HG03565 (cell line): ENCODE measurements at regions not wholly inside any gene's neighbourhood (a gene's known extent, or its start where the extent isn't known, plus 50 kb on each side); places are given as distances from the start of the nearest gene placed in this dataset.

Experiments used
- ATAC-seq: cut with Tn5 transposase; IDR thresholded peaks from one replicate; pipeline ENCODE4 v1.9.1; 2021; ENCODE audit warnings: mild to moderate bottlenecking, moderate library complexity; ENCODE audit not compliant: unreplicated experiment

DNA sequence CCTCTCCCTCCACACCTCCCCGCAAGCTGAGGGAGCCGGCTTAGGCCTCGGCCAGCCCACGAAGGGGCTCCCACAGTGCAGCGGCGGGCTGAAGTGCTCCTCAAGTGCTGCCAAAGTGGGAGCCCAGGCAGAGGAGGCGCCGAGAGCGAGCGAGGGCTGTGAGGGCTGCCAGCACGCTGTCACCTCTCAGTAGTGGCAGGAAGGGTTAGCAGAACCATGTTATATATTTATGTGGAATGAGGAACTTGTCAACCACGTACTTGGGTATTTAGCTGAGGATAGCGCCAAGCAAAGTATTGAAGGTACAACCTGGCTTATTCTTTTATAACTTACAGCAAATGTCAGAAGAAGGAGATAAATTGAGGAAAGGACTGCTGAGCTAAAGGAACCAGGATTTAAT lies 144.1 kb upstream of the MGAT5 start:
- ATAC-seq, result no peak

DNA sequence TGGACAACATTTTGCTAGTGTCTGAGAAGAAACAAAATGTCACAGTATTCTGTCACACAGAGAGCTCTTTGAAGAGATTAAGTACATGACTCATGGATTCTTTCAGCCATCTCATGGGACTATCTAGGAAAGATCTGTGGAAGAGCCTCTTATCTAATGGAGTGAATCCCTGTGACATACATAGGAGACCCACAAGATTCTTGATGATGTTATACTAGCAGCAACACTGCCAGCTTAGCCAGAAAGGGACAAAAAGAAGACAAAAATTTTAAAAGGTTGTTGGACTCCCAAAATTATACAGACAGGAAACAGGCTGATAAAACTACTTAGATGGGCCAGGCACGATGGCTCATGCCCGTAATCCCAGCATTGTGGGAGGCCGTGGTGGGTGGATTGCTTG lies 143.3 kb upstream of the MGAT5 start:
- no peak for ATAC-seq

GRCh38 chr2:134117676-134118075 lies 136.2 kb upstream of the MGAT5 start:
- no peak for ATAC-seq

GRCh38 chr2:134118279-134119116 lies 135.4 kb upstream of the MGAT5 start:
- peak; percentile 44 for ATAC-seq

DNA sequence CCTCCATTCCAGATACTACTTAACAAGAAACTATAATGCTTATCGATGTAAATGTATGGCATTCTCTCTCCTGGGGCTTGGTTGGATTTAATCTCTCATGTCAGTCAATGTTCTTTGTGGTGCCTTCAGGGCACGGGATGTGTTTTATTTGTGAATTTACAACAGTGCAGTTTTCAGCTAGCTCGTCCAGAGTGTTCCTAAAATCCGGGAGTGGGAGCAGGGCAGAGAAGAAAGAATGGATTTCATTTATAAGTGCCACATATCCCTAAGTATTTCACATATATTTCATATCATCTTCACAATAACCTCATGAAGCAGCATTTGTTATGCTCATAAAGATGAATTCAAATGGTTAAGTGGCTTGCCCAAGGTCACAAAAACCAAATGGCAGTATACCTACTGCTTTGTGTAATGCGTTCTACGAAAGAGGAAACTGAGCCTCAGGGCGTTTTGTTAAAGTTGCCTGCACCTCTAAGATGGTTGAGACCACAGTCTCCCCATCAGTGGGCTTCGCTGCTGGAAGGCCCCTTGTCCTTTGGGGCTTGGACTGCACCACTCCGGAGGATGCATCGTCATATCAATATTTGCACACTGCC lies 134.7 kb upstream of the MGAT5 start:
- ATAC-seq, result peak; percentile 4

DNA sequence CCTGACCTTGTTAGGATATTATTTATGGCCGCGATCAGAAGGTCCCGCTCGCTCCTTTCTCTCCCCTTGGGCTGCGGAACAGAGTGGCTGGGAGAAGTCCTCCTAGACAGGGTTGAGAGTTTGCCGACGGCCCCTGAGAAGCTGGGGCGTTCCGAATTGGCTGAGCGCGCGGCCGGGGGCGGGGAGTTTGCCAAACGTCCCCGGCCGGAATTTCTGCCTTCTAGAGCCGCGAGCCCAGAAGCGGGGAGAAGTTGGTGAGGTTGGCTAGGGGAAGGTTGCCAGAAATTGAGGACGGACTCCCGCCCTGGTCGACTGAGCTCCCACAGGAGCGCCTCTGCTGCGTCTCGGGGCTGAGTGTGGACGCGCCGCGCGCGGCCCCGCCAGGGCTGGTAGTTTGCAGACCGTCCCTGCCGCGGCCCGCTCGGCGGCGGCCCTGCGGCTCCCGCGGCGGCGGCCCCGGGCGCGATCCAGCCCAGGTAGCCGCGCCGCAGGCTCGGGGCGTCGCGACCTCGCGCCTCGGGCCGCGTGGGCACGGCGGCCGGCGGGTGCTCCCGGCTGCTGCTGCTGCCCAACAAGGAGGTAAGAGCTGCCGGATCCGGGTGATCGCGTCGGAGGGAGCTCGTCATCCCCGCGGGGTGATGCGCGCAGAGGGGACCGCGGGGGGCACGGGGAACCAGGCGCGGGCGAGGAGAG lies 134.0 kb upstream of the MGAT5 start:
- ATAC-seq, result peak; percentile 39

DNA sequence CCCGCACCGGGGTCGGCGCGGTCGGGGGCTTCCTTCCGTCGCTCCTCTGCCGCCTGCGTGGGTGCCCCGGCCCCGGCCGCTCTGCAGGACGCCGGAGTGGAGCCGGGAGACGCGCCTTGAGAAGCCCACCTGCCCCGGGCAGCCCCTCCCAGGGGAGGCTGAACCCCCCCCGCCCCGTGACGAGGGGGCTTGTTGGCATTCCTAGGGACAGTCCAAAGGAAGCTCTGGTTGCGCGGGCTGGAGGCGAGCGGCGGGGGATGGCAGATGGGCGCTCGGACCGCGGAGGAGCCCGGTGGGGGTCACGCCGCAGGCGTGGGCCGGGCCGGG lies 133.5 kb upstream of the MGAT5 start:
- ATAC-seq, result no peak

DNA sequence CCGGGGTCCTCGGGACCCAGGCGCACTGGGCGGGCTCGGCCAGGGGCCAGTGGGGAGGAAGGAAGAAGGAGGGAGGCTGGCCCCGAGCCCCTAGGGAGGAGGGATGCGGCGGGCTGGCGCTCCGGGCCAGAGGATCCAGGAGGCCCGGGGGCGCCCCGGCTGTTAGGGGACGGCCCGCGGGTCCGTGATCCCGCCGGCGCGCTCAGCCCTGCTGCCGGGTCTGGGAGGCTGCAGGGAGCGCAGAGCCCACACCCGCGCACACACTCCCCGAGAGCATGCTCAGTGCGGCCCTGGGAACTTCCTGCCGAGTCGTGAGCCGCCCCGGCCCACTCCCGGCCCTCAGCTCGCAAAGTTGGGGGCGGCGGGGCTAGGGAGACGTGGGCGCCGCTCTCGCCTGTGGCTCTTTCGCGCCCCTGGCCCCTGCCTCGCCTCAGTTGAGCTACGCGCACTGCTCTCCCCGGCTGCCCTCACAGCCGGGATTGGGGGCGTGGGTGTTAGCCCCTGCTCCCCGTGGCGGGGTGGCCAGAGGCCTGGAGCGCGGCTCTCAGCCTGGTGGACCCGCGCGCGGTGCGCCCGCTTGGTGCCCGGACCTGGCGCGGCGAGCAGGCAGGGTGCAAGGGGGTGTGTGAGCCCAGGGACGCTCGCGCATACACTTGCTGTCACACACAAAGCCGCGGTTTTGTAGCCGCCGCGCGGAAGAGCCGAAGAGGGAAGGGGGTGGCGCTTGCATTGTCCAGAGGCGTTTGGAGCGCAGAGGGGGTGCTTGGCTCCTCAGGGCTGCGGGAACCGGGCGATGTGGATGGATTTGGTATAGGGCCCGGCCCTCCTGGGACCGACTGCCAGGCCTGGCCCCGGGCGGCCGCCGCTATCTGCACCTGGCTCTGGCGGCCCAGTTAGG lies 132.9 kb upstream of the MGAT5 start:
- peak; percentile 27 for ATAC-seq

DNA sequence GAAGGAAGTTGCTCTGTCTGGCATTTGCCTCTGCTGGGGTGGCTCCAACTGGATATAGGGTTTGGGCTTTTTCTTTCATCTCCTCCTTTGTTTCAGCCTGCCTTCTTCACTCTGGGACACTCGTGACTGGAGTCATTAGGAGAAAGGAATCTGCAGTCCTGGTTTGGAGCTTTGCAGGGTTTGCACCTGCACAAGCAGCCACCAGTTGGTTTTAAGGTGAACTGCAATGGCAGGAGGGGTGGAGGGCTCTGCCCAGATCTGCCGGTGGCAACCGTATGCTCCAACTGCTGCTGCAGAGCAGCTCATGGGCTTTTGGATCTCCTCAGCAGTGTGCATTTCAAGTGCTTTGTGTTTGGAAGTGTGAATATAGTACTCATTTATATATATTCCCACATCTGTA lies 131.3 kb upstream of the MGAT5 start:
- no peak for ATAC-seq

GRCh38 chr2:134123332-134123731 lies 130.5 kb upstream of the MGAT5 start:
- ATAC-seq, result no peak

DNA sequence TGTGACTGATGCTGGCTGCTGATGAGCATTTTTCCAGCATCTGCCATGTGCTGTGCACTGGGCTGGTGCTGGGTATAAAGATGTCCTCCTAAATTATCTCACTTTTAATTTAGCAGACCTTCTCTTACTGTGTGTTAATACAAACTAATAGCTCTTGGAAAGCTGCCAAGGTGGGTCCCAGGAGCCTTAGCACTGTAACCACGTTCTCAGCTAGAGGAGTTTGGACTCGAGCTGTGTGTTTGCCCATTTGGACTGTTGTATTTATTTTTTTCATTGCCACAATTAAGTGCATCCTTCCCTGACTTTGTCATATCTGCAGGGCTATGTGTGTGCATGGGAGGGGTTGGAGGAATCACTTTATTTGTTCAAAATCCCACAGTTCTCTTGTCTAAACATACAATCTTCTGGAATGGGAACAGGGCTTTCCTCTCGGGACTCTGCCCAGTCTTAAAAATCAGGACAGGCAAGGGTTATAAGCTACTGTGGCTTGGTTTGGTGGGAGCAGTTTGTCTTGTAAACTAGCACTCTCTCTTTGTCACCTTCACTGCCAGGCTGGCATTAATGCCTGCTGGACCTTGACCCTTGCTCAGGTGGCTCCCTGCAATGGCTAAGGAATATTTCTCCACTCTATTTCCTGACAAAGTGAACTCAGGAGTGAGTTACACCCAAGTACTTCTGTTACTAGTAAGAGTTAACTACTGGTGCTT lies 129.7 kb upstream of the MGAT5 start:
- no peak for ATAC-seq

DNA sequence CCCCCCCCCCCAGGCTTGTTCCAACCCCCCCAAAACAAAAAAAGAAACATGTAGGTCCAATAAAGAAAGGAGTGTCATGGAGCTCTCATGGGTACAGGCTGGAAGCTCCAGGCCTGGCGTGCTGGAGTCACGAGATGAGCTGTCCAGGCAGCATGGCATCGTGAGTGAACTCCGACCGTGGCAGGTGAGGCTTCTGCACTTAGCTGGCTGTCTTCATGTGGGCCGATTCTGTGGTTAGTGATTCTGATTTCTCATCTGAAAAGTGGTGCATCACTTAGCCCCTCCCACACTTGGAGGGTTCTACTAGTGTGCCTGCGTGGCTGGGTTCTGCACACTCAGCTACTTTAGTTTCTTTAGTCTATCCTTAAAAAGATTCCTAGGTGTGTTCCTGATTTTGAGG lies 126.4 kb upstream of the MGAT5 start:
- peak; percentile 50 for ATAC-seq

DNA sequence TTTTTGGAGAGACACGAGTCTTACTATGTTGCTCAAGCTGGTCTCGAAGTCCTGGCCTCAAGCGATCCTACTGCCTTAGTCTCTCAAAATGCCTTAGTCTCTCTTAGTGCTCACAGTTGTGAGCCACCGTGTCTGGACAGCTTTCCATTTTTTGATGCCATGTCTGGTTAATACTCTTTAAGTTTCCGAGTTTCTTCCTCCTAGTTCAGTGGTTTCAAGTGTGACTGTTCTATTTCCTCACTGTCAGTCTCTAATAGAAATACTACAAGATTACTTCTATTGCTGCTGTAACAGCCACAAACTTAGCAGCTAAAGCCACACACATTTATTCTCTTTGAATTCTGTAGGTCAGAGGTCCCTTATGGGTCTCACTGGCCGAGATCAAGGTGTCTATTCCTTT lies 125.1 kb upstream of the MGAT5 start:
- ATAC-seq, result no peak

- ATAC-seq, result no peak
Observed at GRCh38 chr2:134129900-134130537, 123.9 kb upstream of the MGAT5 start.

DNA sequence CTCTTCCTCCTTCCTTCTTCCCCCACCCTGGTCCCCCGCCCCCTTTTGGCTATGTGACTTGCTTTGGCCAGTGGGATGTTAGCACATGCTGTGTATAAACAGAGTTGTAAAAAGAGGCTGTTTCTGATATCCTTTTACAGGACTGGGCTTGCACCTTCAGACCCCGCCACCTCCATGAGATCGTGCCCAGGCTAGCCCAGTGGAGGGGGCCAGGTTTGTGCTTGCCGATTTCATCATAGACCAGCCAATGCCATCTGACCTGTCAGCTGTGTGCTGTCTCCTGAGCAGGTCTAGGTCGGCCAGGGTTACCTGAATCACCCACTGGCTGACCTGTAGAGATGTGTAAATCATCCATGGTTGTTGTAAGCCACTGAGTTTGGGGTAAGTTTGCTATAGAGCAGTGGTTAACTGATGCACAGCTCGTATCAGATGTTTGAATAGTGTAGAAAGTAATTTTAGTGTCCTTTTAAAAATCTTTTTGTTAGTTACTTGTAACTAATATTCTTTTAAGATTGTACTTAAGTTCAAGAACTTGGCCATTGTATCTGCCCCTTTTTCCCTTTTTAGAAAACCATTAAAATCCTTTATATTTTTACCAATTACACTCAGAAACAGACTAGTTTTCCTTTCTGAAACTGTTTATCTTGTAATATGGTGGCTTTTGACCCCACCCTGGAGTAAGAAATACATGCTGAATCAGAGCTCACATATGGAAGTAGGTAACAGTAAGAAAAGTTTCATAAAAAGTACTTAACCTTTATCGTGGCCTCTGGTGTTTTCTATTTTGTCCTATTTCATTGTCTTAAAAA lies 122.0 kb upstream of the MGAT5 start:
- no peak for ATAC-seq

GRCh38 chr2:134132490-134132857 lies 121.4 kb upstream of the MGAT5 start:
- ATAC-seq, result no peak

DNA sequence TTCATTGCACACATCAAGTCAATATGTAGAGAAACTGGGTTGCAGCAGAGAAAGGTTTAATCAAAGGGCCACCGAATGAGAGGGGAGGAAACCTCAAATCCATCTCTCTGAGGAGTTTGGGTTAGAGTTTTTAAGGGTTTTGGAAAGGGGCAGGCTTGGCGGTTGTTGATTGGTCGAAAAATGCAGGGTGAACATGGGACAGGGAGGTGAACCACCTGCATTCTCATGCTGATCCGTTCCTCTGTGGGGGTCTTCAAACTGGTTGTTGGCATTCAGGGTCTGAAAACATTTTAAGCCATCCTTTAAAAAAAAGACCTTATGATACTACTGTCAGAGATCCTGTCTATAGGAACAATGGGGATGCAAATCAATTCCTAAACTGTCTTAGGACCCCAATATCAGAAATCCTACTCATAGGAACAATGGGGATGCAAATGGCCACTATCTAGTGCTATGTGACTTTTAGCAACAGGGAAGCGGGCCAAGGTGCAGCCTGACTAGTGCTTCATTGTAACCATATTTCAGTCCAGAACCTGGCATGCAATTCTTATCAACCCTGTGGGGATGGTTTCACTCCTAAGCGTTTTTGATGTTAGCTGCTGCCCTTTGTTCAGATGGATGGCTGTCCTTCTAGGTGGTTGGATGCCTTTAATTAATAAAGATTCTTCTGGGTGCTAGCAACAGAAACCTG lies 120.1 kb upstream of the MGAT5 start:
- ATAC-seq, result no peak

GRCh38 chr2:134134313-134134706 lies 119.6 kb upstream of the MGAT5 start:
- no peak for ATAC-seq

GRCh38 chr2:134134827-134135226 lies 119.0 kb upstream of the MGAT5 start:
- no peak for ATAC-seq
